Fibroblast of villous mesenchyme (primary cell): ENCODE measurements at regions not wholly inside any gene's neighbourhood (a gene's known extent, or its start where the extent isn't known, plus 50 kb on each side); places are given as distances from the start of the nearest gene placed in this dataset.

ENCODE experiments used
- DNase-seq: peaks from one replicate; pipeline ENCODE4 v3.0.0-alpha.2; 2010; ENCODE audit warnings: low read depth
- H3K4me3 ChIP-seq: 2 replicates; pipeline ENCODE4 v1.5.1; 2011; ENCODE audit warnings: low read depth, mild to moderate bottlenecking, low read length
- TF ChIP-seq, protein P1 (sequence below): IDR thresholded peaks from 2 replicates; pipeline ENCODE4 v1.5.1; 2012; ENCODE audit warnings: low read depth, mild to moderate bottlenecking, low read length; ENCODE audit not compliant: insufficient read depth

- H3K4me3 ChIP-seq: no peak overlapping the region
- TF ChIP-seq, protein P1, sequence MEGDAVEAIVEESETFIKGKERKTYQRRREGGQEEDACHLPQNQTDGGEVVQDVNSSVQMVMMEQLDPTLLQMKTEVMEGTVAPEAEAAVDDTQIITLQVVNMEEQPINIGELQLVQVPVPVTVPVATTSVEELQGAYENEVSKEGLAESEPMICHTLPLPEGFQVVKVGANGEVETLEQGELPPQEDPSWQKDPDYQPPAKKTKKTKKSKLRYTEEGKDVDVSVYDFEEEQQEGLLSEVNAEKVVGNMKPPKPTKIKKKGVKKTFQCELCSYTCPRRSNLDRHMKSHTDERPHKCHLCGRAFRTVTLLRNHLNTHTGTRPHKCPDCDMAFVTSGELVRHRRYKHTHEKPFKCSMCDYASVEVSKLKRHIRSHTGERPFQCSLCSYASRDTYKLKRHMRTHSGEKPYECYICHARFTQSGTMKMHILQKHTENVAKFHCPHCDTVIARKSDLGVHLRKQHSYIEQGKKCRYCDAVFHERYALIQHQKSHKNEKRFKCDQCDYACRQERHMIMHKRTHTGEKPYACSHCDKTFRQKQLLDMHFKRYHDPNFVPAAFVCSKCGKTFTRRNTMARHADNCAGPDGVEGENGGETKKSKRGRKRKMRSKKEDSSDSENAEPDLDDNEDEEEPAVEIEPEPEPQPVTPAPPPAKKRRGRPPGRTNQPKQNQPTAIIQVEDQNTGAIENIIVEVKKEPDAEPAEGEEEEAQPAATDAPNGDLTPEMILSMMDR: no peak
- DNase-seq: no peak
Observed at GRCh38 chr1:80769208-80769750, 1031.5 kb upstream of the ADGRL2 start.

GRCh38 chr1:80767711-80768110 lies 1033.0 kb upstream of the ADGRL2 start:
- TF ChIP-seq, protein P1: no peak
- no peak for DNase-seq
- H3K4me3 ChIP-seq: no peak overlapping the region

GRCh38 chr1:80759354-80759753 lies 1041.4 kb upstream of the ADGRL2 start:
- DNase-seq: no peak
- TF ChIP-seq, protein P1: no peak
- no peak overlapping the region for H3K4me3 ChIP-seq

DNA sequence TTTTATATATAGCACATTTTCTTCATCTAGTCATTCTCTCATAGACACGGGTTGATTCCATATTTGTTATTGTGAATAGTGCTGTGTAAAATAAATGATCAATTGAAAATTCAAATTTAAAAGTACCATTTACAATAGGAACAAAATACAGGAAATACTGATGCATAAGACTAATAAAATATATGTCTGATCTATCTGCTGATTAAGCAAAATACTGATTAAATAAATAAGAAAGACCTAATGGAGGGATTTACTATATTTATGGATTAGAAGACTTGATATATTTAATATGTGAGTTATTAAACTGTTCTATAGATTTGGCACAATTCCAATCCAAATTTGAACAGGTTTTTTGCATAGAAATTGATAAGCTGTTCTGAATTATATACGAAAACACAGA lies 1044.8 kb upstream of the ADGRL2 start:
- H3K4me3 ChIP-seq: no peak overlapping the region
- TF ChIP-seq, protein P1: no peak
- no peak for DNase-seq

GRCh38 chr1:80751204-80751603 lies 1049.5 kb upstream of the ADGRL2 start:
- TF ChIP-seq, protein P1: no peak
- no peak overlapping the region for H3K4me3 ChIP-seq
- DNase-seq: no peak

GRCh38 chr1:80731241-80731894 lies 1069.4 kb upstream of the ADGRL2 start:
- TF ChIP-seq, protein P1: no peak
- peak; percentile 1 for DNase-seq
- H3K4me3 ChIP-seq: no peak overlapping the region

- DNase-seq: no peak
- H3K4me3 ChIP-seq: no peak overlapping the region
- TF ChIP-seq, protein P1: no peak
Observed at GRCh38 chr1:80722611-80723010, 1078.1 kb upstream of the ADGRL2 start.
